ENCODE measurements at regions not wholly inside any gene's neighbourhood (a gene's known extent, or its start where the extent isn't known, plus 50 kb on each side); places are given as distances from the start of the nearest gene placed in this dataset.

DNA sequence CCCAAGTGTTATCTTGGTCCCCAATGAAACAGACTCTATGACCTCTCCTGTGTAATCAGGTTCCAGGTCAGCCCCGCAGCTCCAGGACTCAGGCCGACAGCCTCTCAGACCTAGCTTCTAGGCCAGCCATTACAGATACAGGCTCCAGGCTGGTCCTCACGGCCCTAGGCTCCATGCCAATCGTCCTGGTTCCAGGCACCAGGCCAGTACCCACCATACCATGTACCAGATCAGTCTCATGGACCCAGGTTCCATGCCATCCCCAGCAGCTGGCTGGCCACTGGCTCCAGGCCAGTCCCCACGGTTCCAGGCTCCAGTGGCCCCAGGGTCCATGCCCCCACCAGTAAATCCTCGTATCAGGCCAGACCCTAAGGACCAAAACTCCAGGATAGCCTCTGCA, 1326.6 kb upstream of the C9orf72 start:
- H3K36me3 ChIP-seq (ENCODE audit: control insufficient read depth, insufficient read depth, low read length): no peaks in the 10 kb centered on the region
- peaks cover 0 to 19% of the 10 kb centered on the region in 2 donors for H3K4me1 Mint-ChIP-seq
- no peak overlapping the region for H3K27ac ChIP-seq (ENCODE audit: low read length)
- H3K4me3 ChIP-seq (ENCODE audit: low read length): no peak overlapping the region
- DNase-seq (no peak), ATAC-seq (no peak)
- peaks cover 4 to 8% of the 10 kb centered on the region in 2 donors for H3K9me3 Mint-ChIP-seq
- intact Hi-C loops (cut with micrococcal nuclease): no loop called here
- H3K36me3 Mint-ChIP-seq: peaks cover 21% of the 10 kb centered on the region
- TF ChIP-seq, protein P1, sequence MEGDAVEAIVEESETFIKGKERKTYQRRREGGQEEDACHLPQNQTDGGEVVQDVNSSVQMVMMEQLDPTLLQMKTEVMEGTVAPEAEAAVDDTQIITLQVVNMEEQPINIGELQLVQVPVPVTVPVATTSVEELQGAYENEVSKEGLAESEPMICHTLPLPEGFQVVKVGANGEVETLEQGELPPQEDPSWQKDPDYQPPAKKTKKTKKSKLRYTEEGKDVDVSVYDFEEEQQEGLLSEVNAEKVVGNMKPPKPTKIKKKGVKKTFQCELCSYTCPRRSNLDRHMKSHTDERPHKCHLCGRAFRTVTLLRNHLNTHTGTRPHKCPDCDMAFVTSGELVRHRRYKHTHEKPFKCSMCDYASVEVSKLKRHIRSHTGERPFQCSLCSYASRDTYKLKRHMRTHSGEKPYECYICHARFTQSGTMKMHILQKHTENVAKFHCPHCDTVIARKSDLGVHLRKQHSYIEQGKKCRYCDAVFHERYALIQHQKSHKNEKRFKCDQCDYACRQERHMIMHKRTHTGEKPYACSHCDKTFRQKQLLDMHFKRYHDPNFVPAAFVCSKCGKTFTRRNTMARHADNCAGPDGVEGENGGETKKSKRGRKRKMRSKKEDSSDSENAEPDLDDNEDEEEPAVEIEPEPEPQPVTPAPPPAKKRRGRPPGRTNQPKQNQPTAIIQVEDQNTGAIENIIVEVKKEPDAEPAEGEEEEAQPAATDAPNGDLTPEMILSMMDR (IDR thresholded peaks at IDR 0.05): no peak
- no peaks in the 10 kb centered on the region for H3K27me3 Mint-ChIP-seq (ENCODE audit: low read depth in 2 of 2)
- H3K27me3 ChIP-seq (ENCODE audit: control insufficient read depth, insufficient read depth, low read length): no peaks in the 10 kb centered on the region
- H3K27ac Mint-ChIP-seq: no peak overlapping the region
- peaks cover 11% of the 10 kb centered on the region for H3K9me3 ChIP-seq (ENCODE audit: control insufficient read depth, insufficient read depth, low read length)
- WGBS (ENCODE audit: insufficient coverage): 64% methylated on average over 6 of the region's 6 CpGs
- H3K4me3 Mint-ChIP-seq: no peak overlapping the region
- no peaks in the 10 kb centered on the region for H3K4me1 ChIP-seq (ENCODE audit: control insufficient read depth, insufficient read depth, low read length)

DNA sequence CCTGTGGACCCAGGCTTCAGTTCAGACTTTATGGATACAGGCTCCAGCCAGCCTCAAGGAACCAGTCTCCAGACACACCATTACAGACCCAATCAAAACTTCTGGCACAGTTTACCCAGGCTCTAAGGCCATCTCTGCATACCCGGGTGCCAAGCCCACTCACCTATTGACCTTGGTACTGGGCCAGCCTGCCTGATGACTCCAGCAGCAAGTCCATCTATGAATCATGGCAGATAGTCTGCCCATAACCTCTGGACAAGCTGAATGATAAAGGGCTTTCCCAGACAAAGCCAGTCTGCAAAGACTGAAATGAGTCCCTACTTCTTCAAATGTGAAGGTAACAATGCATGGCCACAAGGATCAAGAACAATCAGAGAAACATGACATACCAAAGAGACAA, 1327.1 kb upstream of the C9orf72 start:
- H3K27ac Mint-ChIP-seq: no peak overlapping the region

DNA sequence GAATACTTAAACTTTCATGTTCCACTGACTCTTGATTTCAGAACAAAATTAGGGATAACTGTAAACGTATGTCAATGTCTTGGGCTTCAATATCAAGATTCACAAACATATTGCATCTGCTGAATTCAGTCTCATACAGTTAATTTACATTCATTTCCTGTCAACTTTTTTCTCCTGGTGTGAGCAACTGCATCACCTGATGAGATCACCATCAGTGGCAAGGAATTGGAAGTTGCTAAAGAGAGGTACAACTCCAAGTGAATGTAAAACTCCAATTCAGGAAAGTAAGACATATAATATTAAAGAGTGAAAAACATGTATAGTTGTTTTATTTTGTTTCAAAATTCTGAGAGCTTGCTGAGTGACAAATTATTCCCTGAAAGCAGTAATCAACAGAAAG, 1336.2 kb upstream of the C9orf72 start:
- Mint-ChIP-seq H3K36me3 (no peaks in the 10 kb centered on the region), H3K27me3 (ENCODE audit: low read depth in 2 of 2) (no peaks in the 10 kb centered on the region), H3K9me3 (peaks cover 0 to 8% of the 10 kb centered on the region in 2 donors), H3K4me3 (no peak overlapping the region), H3K4me1 (peaks cover 0 to 7% of the 10 kb centered on the region in 2 donors), H3K27ac (no peak overlapping the region)
- DNase-seq (no peak), ATAC-seq (no peak)
- Histone ChIP-seq H3K27ac (ENCODE audit: low read length) (no peak overlapping the region), H3K27me3 (ENCODE audit: control insufficient read depth, insufficient read depth, low read length) (no peaks in the 10 kb centered on the region), H3K4me3 (ENCODE audit: low read length) (no peak overlapping the region), H3K4me1 (ENCODE audit: control insufficient read depth, insufficient read depth, low read length) (no peaks in the 10 kb centered on the region), H3K9me3 (ENCODE audit: control insufficient read depth, insufficient read depth, low read length) (no peaks in the 10 kb centered on the region), H3K36me3 (ENCODE audit: control insufficient read depth, insufficient read depth, low read length) (no peaks in the 10 kb centered on the region)
- intact Hi-C loops (cut with micrococcal nuclease): no loop called here
- WGBS (ENCODE audit: insufficient coverage): 85% methylated on average over 1 of the region's 1 CpG
- TF ChIP-seq, protein P1 (IDR thresholded peaks at IDR 0.05): no peak

More for the DNA sequence above, 1327.1 kb upstream of the C9orf72 start:
- Histone ChIP-seq H3K4me3 (ENCODE audit: low read length) (no peak overlapping the region), H3K4me1 (ENCODE audit: control insufficient read depth, insufficient read depth, low read length) (no peaks in the 10 kb centered on the region), H3K27ac (ENCODE audit: low read length) (no peak overlapping the region), H3K27me3 (ENCODE audit: control insufficient read depth, insufficient read depth, low read length) (no peaks in the 10 kb centered on the region), H3K9me3 (ENCODE audit: control insufficient read depth, insufficient read depth, low read length) (peaks cover 11% of the 10 kb centered on the region), H3K36me3 (ENCODE audit: control insufficient read depth, insufficient read depth, low read length) (no peaks in the 10 kb centered on the region)
- TF ChIP-seq, protein P1 (IDR thresholded peaks at IDR 0.05): no peak
- intact Hi-C loops (cut with micrococcal nuclease): no loop called here
- Mint-ChIP-seq H3K4me3 (no peak overlapping the region), H3K4me1 (peaks cover 0 to 17% of the 10 kb centered on the region in 2 donors), H3K27me3 (ENCODE audit: low read depth in 2 of 2) (no peaks in the 10 kb centered on the region), H3K9me3 (peaks cover 4 to 8% of the 10 kb centered on the region in 2 donors), H3K36me3 (peaks cover 21% of the 10 kb centered on the region)
- no peak for DNase-seq
- ATAC-seq: no peak
- 48% methylated on average over 1 of the region's 1 CpG for WGBS (ENCODE audit: insufficient coverage)

DNA sequence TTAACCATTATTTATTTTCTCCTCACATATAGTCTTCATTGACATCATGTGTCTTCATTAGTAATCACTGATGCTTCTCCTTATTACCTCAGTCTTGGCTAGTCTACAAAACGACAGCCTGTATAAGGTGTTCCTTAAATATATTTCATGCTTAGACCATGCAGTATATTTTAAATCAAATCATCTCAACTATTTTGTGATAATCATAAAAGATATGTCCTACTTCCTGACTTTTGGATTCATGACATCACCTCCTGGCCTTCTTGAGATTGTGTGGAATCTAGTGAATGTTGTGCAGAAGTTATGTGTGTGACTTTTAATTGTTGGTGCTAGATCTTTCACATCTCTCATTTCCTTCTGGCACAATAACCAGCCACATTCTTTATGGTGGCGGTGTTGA, 1339.3 kb upstream of the C9orf72 start:
- Mint-ChIP-seq H3K9me3 (peaks cover 0 to 3% of the 10 kb centered on the region in 2 donors), H3K27me3 (ENCODE audit: low read depth in 2 of 2) (no peaks in the 10 kb centered on the region), H3K4me3 (no peak overlapping the region), H3K4me1 (peaks cover 0 to 8% of the 10 kb centered on the region in 2 donors), H3K36me3 (no peaks in the 10 kb centered on the region), H3K27ac (no peak overlapping the region)
- intact Hi-C loops (cut with micrococcal nuclease): no loop called here
- Histone ChIP-seq H3K27ac (ENCODE audit: low read length) (no peak overlapping the region), H3K36me3 (ENCODE audit: control insufficient read depth, insufficient read depth, low read length) (no peaks in the 10 kb centered on the region), H3K4me3 (ENCODE audit: low read length) (no peak overlapping the region), H3K27me3 (ENCODE audit: control insufficient read depth, insufficient read depth, low read length) (no peaks in the 10 kb centered on the region), H3K4me1 (ENCODE audit: control insufficient read depth, insufficient read depth, low read length) (no peaks in the 10 kb centered on the region), H3K9me3 (ENCODE audit: control insufficient read depth, insufficient read depth, low read length) (no peaks in the 10 kb centered on the region)
- ATAC-seq (no peak), DNase-seq (no peak)
- WGBS (ENCODE audit: insufficient coverage): no CpG with 5 or more reads among the region's 2 CpGs
- TF ChIP-seq, protein P1 (IDR thresholded peaks at IDR 0.05): no peak
